ENCODE measurements at regions not wholly inside any gene's neighbourhood (a gene's known extent, or its start where the extent isn't known, plus 50 kb on each side); places are given as distances from the start of the nearest gene placed in this dataset.

- TF ChIP-seq CTCF (IDR thresholded peaks at IDR 0.05) (no peak), EZH2 (IDR thresholded peaks at IDR 0.05; ENCODE audit: borderline replicate concordance, insufficient read depth, low read depth, low read length, poor library complexity, severe bottlenecking) (no peak)
These were observed 257.1 kb upstream of the ZFP64 start for GRCh38 chr20:52448513-52449232.
